Stomach (tissue), 4 donors: ENCODE measurements at regions not wholly inside any gene's neighbourhood (a gene's known extent, or its start where the extent isn't known, plus 50 kb on each side); places are given as distances from the start of the nearest gene placed in this dataset.

Experiments used
- EP300 ChIP-seq: sonication (generic); formaldehyde crosslinking; IDR thresholded peaks from one replicate; pipeline ENCODE4 v1.6.1; 2017; ENCODE audit warnings: antibody characterized with exemption
- POLR2A ChIP-seq, 4 donors: fragments of 450-650 bp; IDR thresholded peaks; one replicate each; pipeline ENCODE4 v1.6.1; 2016; ENCODE audit warnings: antibody characterized with exemption in 4 of 4, control low read depth in 2 of 4, mild to moderate bottlenecking in 1 of 4, moderate library complexity in 1 of 4
- POLR2AphosphoS5 ChIP-seq, 3 donors: sonication (generic); formaldehyde crosslinking; IDR thresholded peaks; one replicate each; pipeline ENCODE4 v1.6.1; 2016; ENCODE audit warnings: antibody characterized with exemption in 3 of 3
- TF ChIP-seq, protein P1 (sequence below), 7 experiments: fragments of 450-650 bp in 4 of 7; fragments of 200-600 bp in 3 of 7; sonication (generic) in 3 of 7; IDR thresholded peaks; one replicate each; pipeline ENCODE4 v1.5.1; 2016 to 2019; ENCODE audit warnings: antibody characterized with exemption in 7 of 7, control low read depth in 2 of 7, mild to moderate bottlenecking in 1 of 7

DNA sequence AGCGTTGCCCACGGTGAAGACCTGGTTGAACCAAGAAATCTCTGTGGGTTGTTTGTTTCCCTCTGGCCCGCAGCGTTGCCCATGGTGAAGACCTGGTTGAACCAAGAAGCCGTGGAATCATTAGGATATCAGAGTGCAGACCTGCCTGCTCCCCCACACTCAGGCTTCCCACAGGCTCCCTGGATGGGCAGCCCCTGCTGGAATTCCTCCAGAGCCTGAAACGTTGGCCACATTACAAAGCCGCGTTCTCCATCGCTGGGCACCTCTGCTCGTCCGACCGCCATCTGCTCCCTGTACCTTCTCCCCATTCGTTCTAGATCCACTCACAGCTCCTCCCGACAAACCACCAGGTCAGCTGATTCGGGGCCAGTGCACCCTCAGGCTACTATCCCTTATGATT is 266.9 kb upstream of the SHH start:
- TF ChIP-seq, protein P1, sequence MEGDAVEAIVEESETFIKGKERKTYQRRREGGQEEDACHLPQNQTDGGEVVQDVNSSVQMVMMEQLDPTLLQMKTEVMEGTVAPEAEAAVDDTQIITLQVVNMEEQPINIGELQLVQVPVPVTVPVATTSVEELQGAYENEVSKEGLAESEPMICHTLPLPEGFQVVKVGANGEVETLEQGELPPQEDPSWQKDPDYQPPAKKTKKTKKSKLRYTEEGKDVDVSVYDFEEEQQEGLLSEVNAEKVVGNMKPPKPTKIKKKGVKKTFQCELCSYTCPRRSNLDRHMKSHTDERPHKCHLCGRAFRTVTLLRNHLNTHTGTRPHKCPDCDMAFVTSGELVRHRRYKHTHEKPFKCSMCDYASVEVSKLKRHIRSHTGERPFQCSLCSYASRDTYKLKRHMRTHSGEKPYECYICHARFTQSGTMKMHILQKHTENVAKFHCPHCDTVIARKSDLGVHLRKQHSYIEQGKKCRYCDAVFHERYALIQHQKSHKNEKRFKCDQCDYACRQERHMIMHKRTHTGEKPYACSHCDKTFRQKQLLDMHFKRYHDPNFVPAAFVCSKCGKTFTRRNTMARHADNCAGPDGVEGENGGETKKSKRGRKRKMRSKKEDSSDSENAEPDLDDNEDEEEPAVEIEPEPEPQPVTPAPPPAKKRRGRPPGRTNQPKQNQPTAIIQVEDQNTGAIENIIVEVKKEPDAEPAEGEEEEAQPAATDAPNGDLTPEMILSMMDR (IDR thresholded peaks at IDR 0.05) = no peak
- no peak for TF ChIP-seq POLR2A (IDR thresholded peaks at IDR 0.05)
- no peak for TF ChIP-seq POLR2AphosphoS5 (IDR thresholded peaks at IDR 0.05)
- TF ChIP-seq EP300 = no peak
